Prostate gland (tissue), 2 donors: ENCODE measurements at regions not wholly inside any gene's neighbourhood (a gene's known extent, or its start where the extent isn't known, plus 50 kb on each side); places are given as distances from the start of the nearest gene placed in this dataset.

Source experiments
- DNase-seq: peaks from one replicate; pipeline ENCODE4 v3.0.0-alpha.2; 2019; ENCODE audit warnings: low spot score
- H3K27ac ChIP-seq, 2 donors: fragments of 200-600 bp; sonication (generic); 2 replicates each; pipeline ENCODE4 v1.5.1; 2017 to 2019
- H3K27me3 ChIP-seq: fragments of 200-600 bp; sonication (generic); replicated peaks from 2 replicates; pipeline ENCODE4 v1.5.1; 2019; ENCODE audit not compliant: insufficient read depth
- H3K36me3 ChIP-seq, 2 donors: fragments of 200-600 bp; sonication (generic); 1 replicate in 1 of 2; 2 replicates in 1 of 2; pipeline versions ENCODE4 v1.5.1 to v1.8.1; 2017 to 2019
- H3K4me1 ChIP-seq: fragments of 200-600 bp; sonication (generic); replicated peaks from 2 replicates; pipeline ENCODE4 v1.5.1; 2019
- H3K4me3 ChIP-seq, 2 donors: fragments of 200-600 bp; sonication (generic); 2 replicates each; pipeline ENCODE4 v1.5.1; 2017 to 2019
- H3K9me3 ChIP-seq: fragments of 200-600 bp; sonication (generic); 2 replicates; pipeline ENCODE4 v1.5.1; 2017
- CTCF ChIP-seq, 4 experiments: fragments of 200-600 bp in 2 of 4; fragments of 450-650 bp in 2 of 4; sonication (generic) in 2 of 4; IDR thresholded peaks; 1 replicate in 3 of 4; 2 replicates in 1 of 4; pipeline ENCODE4 v1.5.1; 2016 to 2019; ENCODE audit warnings: antibody characterized with exemption in 4 of 4, mild to moderate bottlenecking in 2 of 4, moderate library complexity in 2 of 4
- POLR2A ChIP-seq: fragments of 450-650 bp; IDR thresholded peaks from one replicate; pipeline ENCODE4 v1.6.1; 2016; ENCODE audit warnings: antibody characterized with exemption, mild to moderate bottlenecking
- POLR2AphosphoS5 ChIP-seq: sonication (generic); formaldehyde crosslinking; IDR thresholded peaks from one replicate; pipeline ENCODE4 v1.6.1; 2017; ENCODE audit warnings: antibody characterized with exemption
- WGBS: methylation state at CpG from one replicate; pipeline ENCODE4 v1.1.5; 2018; 5-methylcytosine and 5-hydroxymethylcytosine counted together
- intact Hi-C: fragments of 100-400 bp; cut with DNase I; formaldehyde crosslinking; loops from one replicate; pipeline ENCODE4 v1.14.2; 2022

- Histone ChIP-seq H3K4me1 (no peaks in the 10 kb centered on the region), H3K4me3 (no peak overlapping the region), H3K27ac (no peak overlapping the region), H3K27me3 (no peaks in the 10 kb centered on the region), H3K36me3 (no peaks in the 10 kb centered on the region), H3K9me3 (no peaks in the 10 kb centered on the region)
- TF ChIP-seq POLR2AphosphoS5 (no peak), POLR2A (no peak), CTCF (IDR thresholded peaks at IDR 0.05) (no peak)
- DNase-seq: no peak
- intact Hi-C loops: no loop called here
- WGBS: 73% methylated on average over 4 of the region's 4 CpGs
Observed at GRCh38 chr3:87390353-87390752, 114.0 kb upstream of the POU1F1 start.

- intact Hi-C loops: no loop called here
- Histone ChIP-seq H3K9me3 (no peaks in the 10 kb centered on the region), H3K27ac (no peak overlapping the region), H3K4me3 (no peak overlapping the region), H3K4me1 (no peaks in the 10 kb centered on the region), H3K27me3 (no peaks in the 10 kb centered on the region), H3K36me3 (no peaks in the 10 kb centered on the region)
- WGBS: 99% methylated on average over 12 of the region's 30 CpGs
- no peak for DNase-seq
- TF ChIP-seq POLR2AphosphoS5 (no peak), POLR2A (no peak), CTCF (IDR thresholded peaks at IDR 0.05) (no peak)
Observed at GRCh38 chr3:87375231-87375682, 98.9 kb upstream of the POU1F1 start.

- Histone ChIP-seq H3K4me1 (no peaks in the 10 kb centered on the region), H3K27ac (no peak overlapping the region), H3K9me3 (no peaks in the 10 kb centered on the region), H3K36me3 (no peaks in the 10 kb centered on the region), H3K27me3 (no peaks in the 10 kb centered on the region), H3K4me3 (no peak overlapping the region)
- TF ChIP-seq CTCF (IDR thresholded peaks at IDR 0.05) (no peak), POLR2A (no peak), POLR2AphosphoS5 (no peak)
- DNase-seq: no peak
- 14% methylated on average over 1 of the region's 1 CpG for WGBS
- intact Hi-C loops: no loop called here
Observed at GRCh38 chr3:87370007-87370406, 93.6 kb upstream of the POU1F1 start.

- TF ChIP-seq CTCF (IDR thresholded peaks at IDR 0.05) (no peak), POLR2A (no peak), POLR2AphosphoS5 (no peak)
- no peak for DNase-seq
- H3K4me1 ChIP-seq: no peaks in the 10 kb centered on the region
- no peaks in the 10 kb centered on the region for H3K9me3 ChIP-seq
- intact Hi-C loops: no loop called here
- 25% methylated on average over 1 of the region's 1 CpG for WGBS
- no peak overlapping the region for H3K4me3 ChIP-seq
- H3K27me3 ChIP-seq: no peaks in the 10 kb centered on the region
- no peak overlapping the region for H3K27ac ChIP-seq
- H3K36me3 ChIP-seq: no peaks in the 10 kb centered on the region
Observed at GRCh38 chr3:87367736-87368135, 91.4 kb upstream of the POU1F1 start.

GRCh38 chr3:87363721-87364120, 87.3 kb upstream of the POU1F1 start:
- Histone ChIP-seq H3K4me1 (no peaks in the 10 kb centered on the region), H3K4me3 (no peak overlapping the region), H3K9me3 (no peaks in the 10 kb centered on the region), H3K27me3 (no peaks in the 10 kb centered on the region), H3K36me3 (no peaks in the 10 kb centered on the region), H3K27ac (no peak overlapping the region)
- TF ChIP-seq POLR2AphosphoS5 (no peak), CTCF (IDR thresholded peaks at IDR 0.05) (no peak), POLR2A (no peak)
- WGBS: 47% methylated on average over 2 of the region's 2 CpGs
- intact Hi-C loops: no loop called here
- no peak for DNase-seq
